GM12872 (cell line): ENCODE measurements at regions not wholly inside any gene's neighbourhood (a gene's known extent, or its start where the extent isn't known, plus 50 kb on each side); places are given as distances from the start of the nearest gene placed in this dataset.

ENCODE experiments used
- CTCF ChIP-seq: IDR thresholded peaks from 3 replicates; pipeline ENCODE4 v1.5.1; 2011; ENCODE audit warnings: low read depth, mild to moderate bottlenecking, low read length, moderate library complexity; ENCODE audit not compliant: insufficient read depth

GRCh38 chr3:103181160-103181559 lies 746.3 kb downstream of the ZPLD1 start:
- no peak for TF ChIP-seq CTCF

- TF ChIP-seq CTCF: no peak
These were observed 750.0 kb downstream of the ZPLD1 start for GRCh38 chr3:103184772-103185171.

- TF ChIP-seq CTCF: no peak
These were observed 755.1 kb downstream of the ZPLD1 start for GRCh38 chr3:103189941-103190340.

- TF ChIP-seq CTCF: no peak
These were observed 760.4 kb downstream of the ZPLD1 start for GRCh38 chr3:103195216-103195615.

GRCh38 chr3:103203441-103203840 lies 768.6 kb downstream of the ZPLD1 start:
- no peak for TF ChIP-seq CTCF

GRCh38 chr3:103210583-103210982 lies 775.8 kb downstream of the ZPLD1 start:
- TF ChIP-seq CTCF: no peak

- no peak for TF ChIP-seq CTCF
These were observed 783.3 kb downstream of the ZPLD1 start for GRCh38 chr3:103218146-103218545.

GRCh38 chr3:103218793-103219192 lies 784.0 kb downstream of the ZPLD1 start:
- TF ChIP-seq CTCF: no peak
